Kidney (tissue), 13 donors: ENCODE measurements at regions not wholly inside any gene's neighbourhood (a gene's known extent, or its start where the extent isn't known, plus 50 kb on each side); places are given as distances from the start of the nearest gene placed in this dataset.
A peak's percentile ranks its signal among the peaks of the same experiment; 100 is the strongest.

Experiments
- DNase-seq, 5 donors: peaks; one replicate each; pipeline ENCODE4 v3.0.0-alpha.2; 2013 to 2020
- FAIRE-seq: peaks from 2 replicates; lab custom pipeline; 2012; peaks lifted over from hg19 to GRCh38; lab: Jason Lieb, UNC
- H3K27ac ChIP-seq, 2 donors: one replicate each; pipeline ENCODE4 v1.7.0; 2013; ENCODE audit warnings: low read depth in 2 of 2, low read length in 2 of 2, inconsistent platforms in 1 of 2
- H3K27me3 ChIP-seq: one replicate; pipeline ENCODE4 v1.7.1; 2013; ENCODE audit warnings: low read length, inconsistent platforms; ENCODE audit not compliant: control insufficient read depth, insufficient read depth
- H3K36me3 ChIP-seq, 3 donors: one replicate each; pipeline versions ENCODE4 v1.7.0 to v1.7.1; 2013; ENCODE audit warnings: low read length in 3 of 3, control low read depth in 1 of 3, inconsistent platforms in 1 of 3; ENCODE audit not compliant: insufficient read depth in 3 of 3, control insufficient read depth in 2 of 3
- H3K4me1 ChIP-seq, 3 donors: one replicate each; pipeline versions ENCODE4 v1.7.0 to v1.7.1; 2013; ENCODE audit warnings: low read length in 3 of 3, inconsistent platforms in 1 of 3, low read depth in 1 of 3; ENCODE audit not compliant: control insufficient read depth in 2 of 3, insufficient read depth in 2 of 3
- H3K4me3 ChIP-seq, 3 donors: one replicate each; pipeline versions ENCODE4 v1.7.0 to v1.8.1; 2013; ENCODE audit warnings: low read length in 3 of 3, control low read depth in 1 of 3, inconsistent platforms in 1 of 3
- H3K9ac ChIP-seq, 3 donors: one replicate each; pipeline versions ENCODE4 v1.7.0 to v1.7.1; 2013; ENCODE audit warnings: low read length in 3 of 3, control low read depth in 1 of 3, inconsistent platforms in 1 of 3
- H3K9me3 ChIP-seq, 3 donors: one replicate each; pipeline versions ENCODE4 v1.7.0 to v1.7.1; 2013; ENCODE audit warnings: low read length in 3 of 3, control low read depth in 1 of 3, inconsistent platforms in 1 of 3; ENCODE audit not compliant: control insufficient read depth in 2 of 3, insufficient read depth in 1 of 3
- CTCF ChIP-seq: IDR thresholded peaks from 3 replicates; pipeline ENCODE4 v1.5.1; 2012; ENCODE audit warnings: mild to moderate bottlenecking, moderate library complexity, borderline replicate concordance; ENCODE audit not compliant: insufficient read depth; ENCODE audit errors: extremely low read depth
- intact Hi-C: fragments of 100-400 bp; cut with DNase I; formaldehyde crosslinking; loops from one replicate; pipeline ENCODE4 v1.11.1; 2022
- donor health status: control.
- donor health status: control.
- donor health status: control.
- donor health status: control.
- donor health status: control.
- donor health status: DM: yes; HTN: yes; CAD: no.
- donor health status: Normal renal cell carcinoma (clear cell type).

- no peak for DNase-seq
- FAIRE-seq, result no peak
- Histone ChIP-seq H3K27me3 (no peaks in the 10 kb centered on the region), H3K4me1 (peaks cover 0 to 4% (median 3%) of the 10 kb centered on the region in 3 donors), H3K9me3 (no peaks in the 10 kb centered on the region), H3K27ac (no peak overlapping the region), H3K4me3 (no peak overlapping the region), H3K9ac (no peak overlapping the region), H3K36me3 (no peaks in the 10 kb centered on the region)
- intact Hi-C loops, result no loop called here
- TF ChIP-seq CTCF, result no peak
Observed at GRCh38 chr2:164014791-164015190, 279.0 kb upstream of the FIGN start.

GRCh38 chr2:164014068-164014731, 278.4 kb upstream of the FIGN start:
- H3K9ac ChIP-seq, result no peak overlapping the region
- no peak overlapping the region for H3K4me3 ChIP-seq
- H3K27ac ChIP-seq, result no peak overlapping the region
- peaks cover 0 to 4% (median 3%) of the 10 kb centered on the region in 3 donors for H3K4me1 ChIP-seq
- H3K27me3 ChIP-seq, result no peaks in the 10 kb centered on the region
- TF ChIP-seq CTCF, result no peak
- peak in 4 of 5 donors; percentile 25 to 50 (median 34) for DNase-seq
- no peaks in the 10 kb centered on the region for H3K36me3 ChIP-seq
- no peak for FAIRE-seq
- H3K9me3 ChIP-seq, result no peaks in the 10 kb centered on the region
- intact Hi-C loops, result no loop called here

GRCh38 chr2:164012581-164012980, 276.8 kb upstream of the FIGN start:
- Histone ChIP-seq H3K9ac (no peak overlapping the region), H3K4me3 (no peak overlapping the region), H3K27me3 (no peaks in the 10 kb centered on the region), H3K4me1 (peaks cover 0 to 4% (median 3%) of the 10 kb centered on the region in 3 donors), H3K9me3 (no peaks in the 10 kb centered on the region), H3K27ac (no peak overlapping the region), H3K36me3 (no peaks in the 10 kb centered on the region)
- no peak for TF ChIP-seq CTCF
- FAIRE-seq, result no peak
- DNase-seq, result no peak
- intact Hi-C loops, result no loop called here

- Histone ChIP-seq H3K27me3 (no peaks in the 10 kb centered on the region), H3K36me3 (no peaks in the 10 kb centered on the region), H3K27ac (no peak overlapping the region), H3K9ac (no peak overlapping the region), H3K4me3 (no peak overlapping the region), H3K4me1 (no peaks in the 10 kb centered on the region), H3K9me3 (no peaks in the 10 kb centered on the region)
- no peak for FAIRE-seq
- intact Hi-C loops, result no loop called here
- TF ChIP-seq CTCF, result no peak
- DNase-seq, result no peak
Observed at GRCh38 chr2:164009756-164010337, 274.0 kb upstream of the FIGN start.
